H1 (cell line): ENCODE measurements at regions not wholly inside any gene's neighbourhood (a gene's known extent, or its start where the extent isn't known, plus 50 kb on each side); places are given as distances from the start of the nearest gene placed in this dataset.

Source experiments
- EP300 ChIP-seq, 2 experiments: IDR thresholded peaks; 1 replicate in 1 of 2; 2 replicates in 1 of 2; pipeline ENCODE4 v1.6.1; 2011 to 2012; ENCODE audit warnings: low read depth in 2 of 2, low read length in 2 of 2, mild to moderate bottlenecking in 2 of 2, borderline replicate concordance in 1 of 2, inconsistent platforms in 1 of 2, moderate library complexity in 1 of 2
- JUN ChIP-seq: IDR thresholded peaks from 2 replicates; pipeline ENCODE4 v1.6.1; 2011; ENCODE audit warnings: low read depth, mild to moderate bottlenecking, improper control_type of control experiment, low read length
- RNF2 ChIP-seq: fragments of 200-900, 300-1000 bp; sonication (generic); IDR thresholded peaks from 2 replicates; pipeline ENCODE4 v1.7.1; 2016; ENCODE audit warnings: borderline replicate concordance, low read depth, mild to moderate bottlenecking, antibody characterized with exemption, low read length; ENCODE audit not compliant: poor library complexity, severe bottlenecking; ENCODE audit errors: missing control alignments

GRCh38 chr10:9886772-9887171 is 1130.9 kb upstream of the CELF2 start (continued):
- TF ChIP-seq EP300 (IDR thresholded peaks at IDR 0.05; ENCODE audit: borderline replicate concordance in 1 of 2, low read depth in 2 of 2, low read length in 2 of 2) (no peak), JUN (no peak), RNF2 (no peak)
